Testis (tissue), 2 donors: ENCODE measurements at regions not wholly inside any gene's neighbourhood (a gene's known extent, or its start where the extent isn't known, plus 50 kb on each side); places are given as distances from the start of the nearest gene placed in this dataset.

Experiments
- POLR2A ChIP-seq: fragments of 450-650 bp; IDR thresholded peaks from one replicate; pipeline ENCODE4 v1.6.1; 2017; ENCODE audit warnings: antibody characterized with exemption, mild to moderate bottlenecking, moderate library complexity
- TF ChIP-seq, protein P1 (sequence below), 3 experiments: fragments of 450-650 bp in 2 of 3; fragments of 200-600 bp in 1 of 3; sonication (generic) in 1 of 3; IDR thresholded peaks; one replicate each; pipeline ENCODE4 v1.5.1; 2016 to 2019; ENCODE audit warnings: antibody characterized with exemption in 3 of 3, mild to moderate bottlenecking in 2 of 3, moderate library complexity in 1 of 3

GRCh38 chr16:48971571-48972077 is 310.0 kb downstream of the CBLN1 start:
- TF ChIP-seq, protein P1, sequence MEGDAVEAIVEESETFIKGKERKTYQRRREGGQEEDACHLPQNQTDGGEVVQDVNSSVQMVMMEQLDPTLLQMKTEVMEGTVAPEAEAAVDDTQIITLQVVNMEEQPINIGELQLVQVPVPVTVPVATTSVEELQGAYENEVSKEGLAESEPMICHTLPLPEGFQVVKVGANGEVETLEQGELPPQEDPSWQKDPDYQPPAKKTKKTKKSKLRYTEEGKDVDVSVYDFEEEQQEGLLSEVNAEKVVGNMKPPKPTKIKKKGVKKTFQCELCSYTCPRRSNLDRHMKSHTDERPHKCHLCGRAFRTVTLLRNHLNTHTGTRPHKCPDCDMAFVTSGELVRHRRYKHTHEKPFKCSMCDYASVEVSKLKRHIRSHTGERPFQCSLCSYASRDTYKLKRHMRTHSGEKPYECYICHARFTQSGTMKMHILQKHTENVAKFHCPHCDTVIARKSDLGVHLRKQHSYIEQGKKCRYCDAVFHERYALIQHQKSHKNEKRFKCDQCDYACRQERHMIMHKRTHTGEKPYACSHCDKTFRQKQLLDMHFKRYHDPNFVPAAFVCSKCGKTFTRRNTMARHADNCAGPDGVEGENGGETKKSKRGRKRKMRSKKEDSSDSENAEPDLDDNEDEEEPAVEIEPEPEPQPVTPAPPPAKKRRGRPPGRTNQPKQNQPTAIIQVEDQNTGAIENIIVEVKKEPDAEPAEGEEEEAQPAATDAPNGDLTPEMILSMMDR (IDR thresholded peaks at IDR 0.05): no peak
- no peak for TF ChIP-seq POLR2A
